GM18870 (cell line): ENCODE measurements at regions not wholly inside any gene's neighbourhood (a gene's known extent, or its start where the extent isn't known, plus 50 kb on each side); places are given as distances from the start of the nearest gene placed in this dataset.

ENCODE experiments used
- ATAC-seq: cut with Tn5 transposase; IDR thresholded peaks from one replicate; pipeline ENCODE4 v1.9.1; 2021; ENCODE audit warnings: moderate library complexity; ENCODE audit not compliant: unreplicated experiment

GRCh38 chr16:9500872-9501271 lies 409.4 kb downstream of the HAPSTR1 start:
- no peak for ATAC-seq

GRCh38 chr16:9503251-9503984 lies 412.0 kb downstream of the HAPSTR1 start:
- no peak for ATAC-seq

- no peak for ATAC-seq
Observed at GRCh38 chr16:9508328-9508936, 417.0 kb downstream of the HAPSTR1 start.

GRCh38 chr16:9509663-9510062 lies 418.2 kb downstream of the HAPSTR1 start:
- ATAC-seq: no peak

GRCh38 chr16:9511389-9511788 lies 419.9 kb downstream of the HAPSTR1 start:
- no peak for ATAC-seq

GRCh38 chr16:9516444-9516843 lies 425.0 kb downstream of the HAPSTR1 start:
- no peak for ATAC-seq

- no peak for ATAC-seq
Observed at GRCh38 chr16:9518051-9518450, 426.6 kb downstream of the HAPSTR1 start.

GRCh38 chr16:9518581-9518980 lies 427.1 kb downstream of the HAPSTR1 start:
- ATAC-seq: no peak

- ATAC-seq: no peak
Observed at GRCh38 chr16:9521749-9522370, 430.4 kb downstream of the HAPSTR1 start.

GRCh38 chr16:9522614-9523013 lies 431.2 kb downstream of the HAPSTR1 start:
- ATAC-seq: no peak

- no peak for ATAC-seq
Observed at GRCh38 chr16:9523994-9524393, 432.6 kb downstream of the HAPSTR1 start.

GRCh38 chr16:9525037-9525436 lies 433.6 kb downstream of the HAPSTR1 start:
- ATAC-seq: no peak

GRCh38 chr16:9526791-9527190 lies 435.3 kb downstream of the HAPSTR1 start:
- no peak for ATAC-seq

GRCh38 chr16:9527976-9528375 lies 436.5 kb downstream of the HAPSTR1 start:
- ATAC-seq: no peak

- no peak for ATAC-seq
Observed at GRCh38 chr16:9528511-9529079, 437.2 kb downstream of the HAPSTR1 start.

- ATAC-seq: no peak
Observed at GRCh38 chr16:9533042-9533441, 441.6 kb downstream of the HAPSTR1 start.

GRCh38 chr16:9534759-9535158 lies 443.3 kb downstream of the HAPSTR1 start:
- ATAC-seq: no peak

GRCh38 chr16:9536905-9537304 lies 445.5 kb downstream of the HAPSTR1 start:
- ATAC-seq: no peak

GRCh38 chr16:9539346-9539745 lies 447.9 kb downstream of the HAPSTR1 start:
- no peak for ATAC-seq

- ATAC-seq: no peak
Observed at GRCh38 chr16:9541723-9542122, 450.3 kb downstream of the HAPSTR1 start.

GRCh38 chr16:9542165-9542755 lies 450.8 kb downstream of the HAPSTR1 start:
- no peak for ATAC-seq
